IMR-90 (cell line): ENCODE measurements at regions not wholly inside any gene's neighbourhood (a gene's known extent, or its start where the extent isn't known, plus 50 kb on each side); places are given as distances from the start of the nearest gene placed in this dataset.

ENCODE experiments used
- ATAC-seq: fragments of 200-7000 bp; cut with Tn5 transposase; 2 replicates; pipeline ENCODE4 v1.9.1; 2020; ENCODE audit warnings: low read depth, mild to moderate bottlenecking, moderate library complexity
- BruUV-seq: library from RNA; stranded (reverse); fragments of 400-500 nt; replicated peaks from 2 replicates; lab custom pipeline; 2021; lab: Mats Ljungman, UMichigan
- CTCF ChIA-PET: fragments of 300-600 bp; formaldehyde crosslinking; extraction: SDS; loops from one replicate; lab custom pipeline; 2021; ENCODE audit warnings: antibody characterized with exemption; lab: Yijun Ruan, JAX
- POLR2A ChIA-PET: fragments of 300-600 bp; sonication (Branson Sonifier 250); formaldehyde crosslinking; loops from one replicate; lab custom pipeline; 2022; ENCODE audit warnings: antibody characterized with exemption; ENCODE audit not compliant: unreplicated experiment; lab: Charles Lee
- DNase-seq: peaks from one replicate; pipeline ENCODE4 v3.0.0; 2013
- H2AFZ ChIP-seq: replicated peaks from 2 replicates; pipeline ENCODE3; 2013; ENCODE audit warnings: low read length, mild to moderate bottlenecking; ENCODE audit not compliant: poor library complexity
- H2AK5ac ChIP-seq: 2 replicates; pipeline ENCODE4 v1.6.1; 2013; ENCODE audit warnings: low read depth, low read length, inconsistent platforms
- H2AK9ac ChIP-seq: replicated peaks from 2 replicates; pipeline ENCODE3; 2013; ENCODE audit warnings: mild to moderate bottlenecking, low read depth, low read length, moderate library complexity; ENCODE audit not compliant: poor library complexity
- H2BK120ac ChIP-seq: 2 replicates; pipeline ENCODE4 v1.6.1; 2013; ENCODE audit warnings: low read depth, low read length, inconsistent platforms
- H2BK15ac ChIP-seq: 3 replicates; pipeline ENCODE4 v1.6.1; 2013; ENCODE audit warnings: low read depth, low read length, inconsistent platforms
- H2BK20ac ChIP-seq: 2 replicates; pipeline ENCODE4 v1.6.1; 2013; ENCODE audit warnings: low read depth, mild to moderate bottlenecking, inconsistent platforms, low read length, moderate library complexity
- H2BK5ac ChIP-seq: 2 replicates; pipeline ENCODE4 v1.6.1; 2013; ENCODE audit warnings: mild to moderate bottlenecking, low read depth, low read length, inconsistent platforms; ENCODE audit not compliant: poor library complexity, severe bottlenecking
- H3K14ac ChIP-seq: replicated peaks from 2 replicates; pipeline ENCODE4 v1.6.1; 2013; ENCODE audit warnings: low read depth, low read length, inconsistent platforms
- H3K18ac ChIP-seq: 2 replicates; pipeline ENCODE4 v1.6.1; 2013; ENCODE audit warnings: low read depth, low read length, control low read depth
- H3K23ac ChIP-seq: 2 replicates; pipeline ENCODE4 v1.6.1; 2013; ENCODE audit warnings: low read depth, low read length, inconsistent platforms
- H3K27ac ChIP-seq: 2 replicates; pipeline ENCODE4 v1.5.1; 2013; ENCODE audit warnings: mild to moderate bottlenecking, control low read depth, low read length; ENCODE audit not compliant: insufficient read depth
- H3K27me3 ChIP-seq: 2 replicates; pipeline ENCODE4 v1.6.1; 2013; ENCODE audit warnings: low read length; ENCODE audit not compliant: control insufficient read depth, insufficient read depth
- H3K36me3 ChIP-seq: 2 replicates; pipeline ENCODE4 v1.6.1; 2013; ENCODE audit warnings: low read length, mixed read lengths; ENCODE audit not compliant: control insufficient read depth, insufficient read depth
- H3K4ac ChIP-seq: 2 replicates; pipeline ENCODE4 v1.6.1; 2013; ENCODE audit warnings: low read depth, low read length, inconsistent platforms
- H3K4me1 ChIP-seq: 2 replicates; pipeline ENCODE4 v1.6.1; 2013; ENCODE audit warnings: low read length, mixed read lengths; ENCODE audit not compliant: control insufficient read depth, insufficient read depth
- H3K4me2 ChIP-seq: 2 replicates; pipeline ENCODE4 v1.6.1; 2013; ENCODE audit warnings: low read depth, mild to moderate bottlenecking, control low read depth, low read length, moderate library complexity
- H3K4me3 ChIP-seq: 2 replicates; pipeline ENCODE4 v1.5.1; 2013; ENCODE audit warnings: low read depth, mild to moderate bottlenecking, control low read depth, low read length, moderate library complexity; ENCODE audit not compliant: insufficient read depth
- H3K56ac ChIP-seq: 2 replicates; pipeline ENCODE4 v1.6.1; 2013; ENCODE audit warnings: low read length, inconsistent platforms; ENCODE audit not compliant: insufficient read depth; ENCODE audit errors: extremely low read depth
- H3K79me1 ChIP-seq, 2 experiments: 2 replicates each; pipeline ENCODE4 v1.6.1; 2013; ENCODE audit warnings: low read length in 2 of 2, inconsistent platforms in 1 of 2, low read depth in 1 of 2
- H3K9ac ChIP-seq: 2 replicates; pipeline ENCODE4 v1.6.1; 2013; ENCODE audit warnings: low read depth, low read length, control low read depth
- H3K9me1 ChIP-seq: 2 replicates; pipeline ENCODE4 v1.6.1; 2013; ENCODE audit warnings: low read length, inconsistent platforms; ENCODE audit not compliant: insufficient read depth
- H3K9me3 ChIP-seq: 2 replicates; pipeline ENCODE4 v1.6.1; 2013; ENCODE audit warnings: low read length; ENCODE audit not compliant: control insufficient read depth, insufficient read depth
- H4K20me1 ChIP-seq: 2 replicates; pipeline ENCODE4 v1.6.1; 2013; ENCODE audit warnings: low read length, inconsistent platforms; ENCODE audit not compliant: insufficient read depth
- H4K5ac ChIP-seq: 2 replicates; pipeline ENCODE4 v1.6.1; 2013; ENCODE audit warnings: mild to moderate bottlenecking, low read depth, low read length, control low read depth
- H4K8ac ChIP-seq, 2 experiments: 2 replicates each; pipeline ENCODE4 v1.6.1; 2013; ENCODE audit warnings: low read depth in 2 of 2, low read length in 2 of 2, control low read depth in 1 of 2, inconsistent platforms in 1 of 2
- H4K91ac ChIP-seq: 2 replicates; pipeline ENCODE4 v1.6.1; 2013; ENCODE audit warnings: low read depth, low read length, inconsistent platforms; ENCODE audit not compliant: insufficient read depth
- CEBPB ChIP-seq: IDR thresholded peaks from 2 replicates; pipeline ENCODE4 v1.6.1; 2012; ENCODE audit warnings: low read depth, low read length, improper control_type of control experiment
- MXI1 ChIP-seq: IDR thresholded peaks from 2 replicates; pipeline ENCODE4 v1.6.1; 2012; ENCODE audit warnings: low read depth, mild to moderate bottlenecking, low read length, moderate library complexity, borderline replicate concordance
- RAD21 ChIP-seq: IDR thresholded peaks from 2 replicates; pipeline ENCODE4 v1.6.1; 2012; ENCODE audit warnings: low read length, improper control_type of control experiment
- WGBS, 2 experiments: methylation state at CpG; one replicate each; pipeline versions ENCODE4 v1.1.5 to v1.1.7; 2013; ENCODE audit warnings: missing lambda C conversion rate in 2 of 2; ENCODE audit not compliant: insufficient read length in 1 of 2; ENCODE audit errors: extremely low coverage in 2 of 2; 5-methylcytosine and 5-hydroxymethylcytosine counted together
- dilution Hi-C: fragments of 300-500 bp; cut with HindIII; formaldehyde crosslinking; loops from one replicate; pipeline ENCODE4 v1.14.3; 2018; ENCODE audit warnings: low sequenced_read_pairs; ENCODE audit not compliant: unreplicated experiment
- in situ Hi-C: fragments of 300-500 bp; cut with MboI; formaldehyde crosslinking; loops from 3 replicates; pipeline ENCODE4 v1.14.3; 2019; ENCODE audit warnings: low sequenced_read_pairs, inconsistent platforms, mixed read lengths
- intact Hi-C: fragments of 100-400 bp; cut with micrococcal nuclease; formaldehyde crosslinking; loops from 2 replicates; pipeline ENCODE4 v1.10.0; 2022
- TF ChIP-seq, protein P1 (sequence below): fragments of 150-350 bp; IDR thresholded peaks from 2 replicates; pipeline ENCODE4 v1.6.1; 2016; ENCODE audit warnings: low read depth, mild to moderate bottlenecking, low read length, moderate library complexity, borderline replicate concordance

DNA sequence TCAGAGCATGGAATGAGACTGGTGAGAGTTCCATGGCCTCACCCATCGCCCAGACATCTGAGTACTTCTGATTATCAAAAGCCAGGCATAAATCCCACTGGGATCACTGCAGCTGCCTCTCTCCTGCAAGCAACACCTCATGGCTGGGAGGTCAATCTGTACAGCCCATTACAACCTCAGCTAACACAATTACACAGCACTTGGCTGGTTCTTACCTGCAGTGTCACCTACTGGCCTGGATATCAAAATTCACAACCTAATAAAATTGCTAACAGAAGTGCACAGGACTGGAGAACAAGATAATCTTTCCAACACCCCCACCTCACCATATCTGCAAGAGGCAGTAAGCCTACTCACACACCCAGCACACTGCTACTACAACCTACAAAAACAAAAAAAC is 341.7 kb upstream of the NDST3 start:
- ATAC-seq (no peak), DNase-seq (no peak)
- no peaks in the 10 kb centered on the region for H3K9me1 ChIP-seq
- no peak overlapping the region for H2BK15ac ChIP-seq
- H2BK120ac ChIP-seq: no peak overlapping the region
- no peaks in the 10 kb centered on the region for H3K4me1 ChIP-seq
- H2BK20ac ChIP-seq: no peak overlapping the region
- ChIA-PET CTCF (no interaction called here), POLR2A (no interaction called here)
- H2AFZ ChIP-seq: no peak overlapping the region
- dilution Hi-C loops (no loop called here), intact Hi-C loops (no loop called here), in situ Hi-C loops (no loop called here)
- no peaks in the 10 kb centered on the region for H3K79me1 ChIP-seq
- H4K8ac ChIP-seq: no peak overlapping the region
- H2AK5ac ChIP-seq: no peak overlapping the region
- no peak overlapping the region for H3K9ac ChIP-seq
- no peak overlapping the region for H2AK9ac ChIP-seq
- BruUV-seq: no TSS peak
- no peak overlapping the region for H4K91ac ChIP-seq
- no peaks in the 10 kb centered on the region for H3K9me3 ChIP-seq
- H4K5ac ChIP-seq: no peak overlapping the region
- H3K4me3 ChIP-seq: no peak overlapping the region
- TF ChIP-seq, protein P1, sequence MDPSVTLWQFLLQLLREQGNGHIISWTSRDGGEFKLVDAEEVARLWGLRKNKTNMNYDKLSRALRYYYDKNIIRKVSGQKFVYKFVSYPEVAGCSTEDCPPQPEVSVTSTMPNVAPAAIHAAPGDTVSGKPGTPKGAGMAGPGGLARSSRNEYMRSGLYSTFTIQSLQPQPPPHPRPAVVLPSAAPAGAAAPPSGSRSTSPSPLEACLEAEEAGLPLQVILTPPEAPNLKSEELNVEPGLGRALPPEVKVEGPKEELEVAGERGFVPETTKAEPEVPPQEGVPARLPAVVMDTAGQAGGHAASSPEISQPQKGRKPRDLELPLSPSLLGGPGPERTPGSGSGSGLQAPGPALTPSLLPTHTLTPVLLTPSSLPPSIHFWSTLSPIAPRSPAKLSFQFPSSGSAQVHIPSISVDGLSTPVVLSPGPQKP: no peak
- TF ChIP-seq RAD21 (no peak), MXI1 (no peak), CEBPB (no peak)
- H3K18ac ChIP-seq: no peak overlapping the region
- H3K27ac ChIP-seq: no peak overlapping the region
- H4K20me1 ChIP-seq: no peaks in the 10 kb centered on the region
- H3K4me2 ChIP-seq: no peak overlapping the region
- no peak overlapping the region for H2BK5ac ChIP-seq
- H3K27me3 ChIP-seq: no peaks in the 10 kb centered on the region
- H3K23ac ChIP-seq: no peak overlapping the region
- H3K14ac ChIP-seq: no peak overlapping the region
- no peak overlapping the region for H3K56ac ChIP-seq
- no peaks in the 10 kb centered on the region for H3K36me3 ChIP-seq
- H3K4ac ChIP-seq: no peak overlapping the region
- no CpG with 5 or more reads among the region's 1 CpG for WGBS, 2 experiments
